SH-SY5Y (cell line): ENCODE measurements at regions not wholly inside any gene's neighbourhood (a gene's known extent, or its start where the extent isn't known, plus 50 kb on each side); places are given as distances from the start of the nearest gene placed in this dataset.

Experiments used
- GATA2 ChIP-seq: IDR thresholded peaks from 2 replicates; pipeline ENCODE4 v1.6.1; 2011; ENCODE audit warnings: mild to moderate bottlenecking, low read depth, low read length
- GATA3 ChIP-seq: IDR thresholded peaks from 2 replicates; pipeline ENCODE4 v1.6.1; 2011; ENCODE audit warnings: low read depth, mild to moderate bottlenecking, low read length, moderate library complexity

GRCh38 chr2:4278392-4278791 is 575.0 kb downstream of the DCDC2C start:
- TF ChIP-seq GATA2, result no peak

GRCh38 chr2:4279431-4279830 is 576.1 kb downstream of the DCDC2C start:
- TF ChIP-seq GATA3, result no peak

- TF ChIP-seq GATA2 (no peak), GATA3 (no peak)
Observed at GRCh38 chr2:4291430-4291829, 588.1 kb downstream of the DCDC2C start.

- TF ChIP-seq GATA2 (no peak), GATA3 (no peak)
Observed at GRCh38 chr2:4295680-4296079, 592.3 kb downstream of the DCDC2C start.

- TF ChIP-seq GATA3, result no peak
- no peak for TF ChIP-seq GATA2
Observed at GRCh38 chr2:4300616-4301015, 597.2 kb downstream of the DCDC2C start.

- no peak for TF ChIP-seq GATA3
Observed at GRCh38 chr2:4324531-4324930, 621.2 kb downstream of the DCDC2C start.

GRCh38 chr2:4336864-4337263 is 633.5 kb downstream of the DCDC2C start:
- TF ChIP-seq GATA3 (no peak), GATA2 (no peak)

GRCh38 chr2:4338345-4338744 is 635.0 kb downstream of the DCDC2C start:
- TF ChIP-seq GATA2, result no peak
- TF ChIP-seq GATA3, result no peak

- TF ChIP-seq GATA3 (no peak), GATA2 (no peak)
Observed at GRCh38 chr2:4340536-4340935, 637.2 kb downstream of the DCDC2C start.

GRCh38 chr2:4346628-4347027 is 643.3 kb downstream of the DCDC2C start:
- no peak for TF ChIP-seq GATA3
- no peak for TF ChIP-seq GATA2

GRCh38 chr2:4353668-4354067 is 650.3 kb downstream of the DCDC2C start:
- TF ChIP-seq GATA3 (no peak), GATA2 (no peak)

- TF ChIP-seq GATA2 (no peak), GATA3 (no peak)
Observed at GRCh38 chr2:4354164-4354563, 650.8 kb downstream of the DCDC2C start.

GRCh38 chr2:4354678-4355077 is 651.3 kb downstream of the DCDC2C start:
- TF ChIP-seq GATA3, result no peak
- TF ChIP-seq GATA2, result no peak

GRCh38 chr2:4356109-4356508 is 652.7 kb downstream of the DCDC2C start:
- TF ChIP-seq GATA3 (no peak), GATA2 (no peak)

- no peak for TF ChIP-seq GATA2
- TF ChIP-seq GATA3, result no peak
Observed at GRCh38 chr2:4356541-4356940, 653.2 kb downstream of the DCDC2C start.

GRCh38 chr2:4357121-4357520 is 653.7 kb downstream of the DCDC2C start:
- TF ChIP-seq GATA3, result no peak
- TF ChIP-seq GATA2, result no peak
